ENCODE measurements at regions not wholly inside any gene's neighbourhood (a gene's known extent, or its start where the extent isn't known, plus 50 kb on each side); places are given as distances from the start of the nearest gene placed in this dataset.

DNA sequence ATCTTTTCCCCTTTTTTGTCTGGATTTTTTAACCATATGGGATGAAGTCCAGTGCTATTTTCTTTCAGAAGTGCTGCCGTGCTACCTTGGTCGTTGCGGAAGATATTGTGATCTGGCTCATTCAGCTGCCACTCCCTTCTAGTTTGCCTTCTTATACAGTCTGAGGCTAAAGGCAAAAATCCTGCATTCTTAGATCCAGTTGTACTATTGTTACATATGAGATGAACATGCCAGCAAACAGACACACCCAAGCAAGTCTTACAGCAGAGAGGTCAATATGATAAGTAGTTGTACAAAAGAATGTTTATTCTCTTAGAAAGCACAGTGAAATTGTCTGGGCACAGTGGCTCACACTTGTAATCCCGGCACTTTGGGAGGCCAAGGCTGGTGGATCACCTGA lies 108.0 kb upstream of the COX10 start:
- no peak for DNase-seq (ENCODE audit: low read depth)
- no peak overlapping the region for H3K4me3 ChIP-seq (ENCODE audit: low read depth, low read length)
- TF ChIP-seq, protein P1, sequence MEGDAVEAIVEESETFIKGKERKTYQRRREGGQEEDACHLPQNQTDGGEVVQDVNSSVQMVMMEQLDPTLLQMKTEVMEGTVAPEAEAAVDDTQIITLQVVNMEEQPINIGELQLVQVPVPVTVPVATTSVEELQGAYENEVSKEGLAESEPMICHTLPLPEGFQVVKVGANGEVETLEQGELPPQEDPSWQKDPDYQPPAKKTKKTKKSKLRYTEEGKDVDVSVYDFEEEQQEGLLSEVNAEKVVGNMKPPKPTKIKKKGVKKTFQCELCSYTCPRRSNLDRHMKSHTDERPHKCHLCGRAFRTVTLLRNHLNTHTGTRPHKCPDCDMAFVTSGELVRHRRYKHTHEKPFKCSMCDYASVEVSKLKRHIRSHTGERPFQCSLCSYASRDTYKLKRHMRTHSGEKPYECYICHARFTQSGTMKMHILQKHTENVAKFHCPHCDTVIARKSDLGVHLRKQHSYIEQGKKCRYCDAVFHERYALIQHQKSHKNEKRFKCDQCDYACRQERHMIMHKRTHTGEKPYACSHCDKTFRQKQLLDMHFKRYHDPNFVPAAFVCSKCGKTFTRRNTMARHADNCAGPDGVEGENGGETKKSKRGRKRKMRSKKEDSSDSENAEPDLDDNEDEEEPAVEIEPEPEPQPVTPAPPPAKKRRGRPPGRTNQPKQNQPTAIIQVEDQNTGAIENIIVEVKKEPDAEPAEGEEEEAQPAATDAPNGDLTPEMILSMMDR (IDR thresholded peaks at IDR 0.05; ENCODE audit: insufficient read depth, low read depth, low read length), result no peak

DNA sequence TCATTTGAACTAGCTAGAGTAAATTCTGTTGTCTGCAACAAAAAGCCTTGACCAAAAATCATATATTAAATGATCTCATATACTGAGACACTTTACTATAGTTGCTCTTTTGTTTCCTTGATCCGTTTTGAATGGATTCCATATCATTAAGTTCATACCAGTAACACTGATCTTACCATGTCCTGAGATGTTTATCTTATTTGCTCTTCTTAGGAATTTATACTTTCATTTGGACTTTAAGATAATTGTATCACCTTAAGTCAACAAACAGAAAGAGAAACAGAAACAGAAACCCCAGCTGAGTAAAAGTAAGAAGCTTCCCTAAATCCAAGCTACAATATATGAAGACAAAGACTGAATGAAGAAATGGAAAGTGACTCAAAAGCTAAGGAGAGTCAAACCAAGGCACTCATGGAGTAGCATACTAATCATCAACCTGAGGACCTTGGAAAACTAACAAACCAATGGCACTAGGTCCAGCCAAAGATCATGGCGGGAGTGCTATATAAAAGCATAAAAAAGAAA lies 106.5 kb upstream of the COX10 start:
- TF ChIP-seq, protein P1 (IDR thresholded peaks at IDR 0.05; ENCODE audit: insufficient read depth, low read depth, low read length), result no peak
- no peak overlapping the region for H3K4me3 ChIP-seq (ENCODE audit: low read depth, low read length)
- no peak for DNase-seq (ENCODE audit: low read depth)

DNA sequence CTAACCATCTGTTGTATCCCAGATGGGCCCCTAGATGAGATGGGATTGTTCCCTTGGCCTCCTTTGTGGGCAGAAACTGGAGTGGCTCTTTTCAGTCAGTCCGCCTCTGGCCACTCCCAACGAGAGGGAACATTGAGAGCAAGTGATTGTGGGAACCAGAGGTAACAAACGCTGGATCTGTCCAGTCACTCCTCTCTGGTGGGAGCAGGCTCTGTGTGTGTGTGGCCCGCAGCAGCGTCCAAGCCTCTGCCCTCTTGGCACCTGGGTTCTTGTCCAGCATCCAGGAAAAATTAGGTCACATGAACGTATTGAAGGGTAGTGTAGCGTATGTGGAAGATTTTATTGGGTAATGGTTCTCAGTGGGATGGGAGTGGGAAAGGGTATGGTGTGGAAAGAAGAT lies 101.9 kb upstream of the COX10 start:
- no peak for DNase-seq (ENCODE audit: low read depth)
- no peak overlapping the region for H3K4me3 ChIP-seq (ENCODE audit: low read depth, low read length)
- TF ChIP-seq, protein P1 (IDR thresholded peaks at IDR 0.05; ENCODE audit: insufficient read depth, low read depth, low read length), result no peak

DNA sequence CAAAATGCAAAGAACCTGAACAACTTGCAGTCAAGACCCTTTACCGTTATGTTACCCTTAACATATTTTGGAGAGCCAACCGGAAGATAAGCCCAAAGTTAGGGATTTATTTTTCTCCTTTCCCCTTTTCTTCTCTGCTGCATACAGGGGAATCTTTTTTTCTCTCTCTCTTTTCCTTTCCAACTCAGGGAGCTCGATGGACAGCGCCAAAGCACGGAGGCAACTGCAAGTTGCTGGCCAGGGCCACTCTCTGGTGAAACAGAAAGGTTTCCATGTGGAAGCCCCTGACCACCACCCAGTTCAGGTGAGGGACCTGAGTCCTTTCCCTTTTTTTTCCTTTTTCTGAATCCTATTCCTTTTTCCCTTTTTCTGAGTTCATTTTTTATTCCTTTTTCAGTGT lies 98.8 kb upstream of the COX10 start:
- no peak for DNase-seq (ENCODE audit: low read depth)
- TF ChIP-seq, protein P1 (IDR thresholded peaks at IDR 0.05; ENCODE audit: insufficient read depth, low read depth, low read length), result no peak
- no peak overlapping the region for H3K4me3 ChIP-seq (ENCODE audit: low read depth, low read length)

DNA sequence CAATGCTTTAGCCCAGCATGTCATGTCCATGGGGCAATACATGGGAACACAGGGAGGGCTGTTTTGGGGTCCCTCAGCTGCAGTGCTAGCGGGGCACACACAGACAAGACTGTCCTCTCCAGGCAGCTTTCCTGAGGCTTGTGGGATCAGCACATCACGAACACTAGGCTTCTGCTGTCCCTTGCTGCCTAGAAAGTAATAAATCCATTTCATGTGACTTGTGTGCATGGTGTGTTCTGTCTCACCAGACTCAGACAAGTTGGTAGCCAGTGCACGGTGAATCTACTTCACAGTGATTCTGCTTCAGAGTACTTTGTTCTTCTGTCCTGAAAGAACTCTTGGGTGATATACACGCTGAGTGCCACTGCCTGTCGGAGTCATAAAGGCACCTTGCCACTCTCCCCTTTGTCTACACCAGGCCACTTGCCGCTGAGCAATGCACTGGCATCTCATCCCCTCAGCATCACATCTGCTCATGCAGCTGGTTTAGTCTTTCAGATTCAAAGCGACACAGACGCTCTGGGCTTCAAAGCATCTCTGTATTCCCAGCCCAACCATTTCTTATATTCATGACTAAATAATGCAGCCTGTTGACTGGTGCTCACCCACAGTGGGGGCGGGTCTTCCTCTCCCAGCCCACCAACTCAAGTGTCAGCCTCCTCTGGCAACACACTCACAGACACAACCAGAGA lies 95.2 kb upstream of the COX10 start:
- TF ChIP-seq, protein P1 (IDR thresholded peaks at IDR 0.05; ENCODE audit: insufficient read depth, low read depth, low read length), result no peak
- DNase-seq (ENCODE audit: low read depth), result no peak
- H3K4me3 ChIP-seq (ENCODE audit: low read depth, low read length), result no peak overlapping the region

DNA sequence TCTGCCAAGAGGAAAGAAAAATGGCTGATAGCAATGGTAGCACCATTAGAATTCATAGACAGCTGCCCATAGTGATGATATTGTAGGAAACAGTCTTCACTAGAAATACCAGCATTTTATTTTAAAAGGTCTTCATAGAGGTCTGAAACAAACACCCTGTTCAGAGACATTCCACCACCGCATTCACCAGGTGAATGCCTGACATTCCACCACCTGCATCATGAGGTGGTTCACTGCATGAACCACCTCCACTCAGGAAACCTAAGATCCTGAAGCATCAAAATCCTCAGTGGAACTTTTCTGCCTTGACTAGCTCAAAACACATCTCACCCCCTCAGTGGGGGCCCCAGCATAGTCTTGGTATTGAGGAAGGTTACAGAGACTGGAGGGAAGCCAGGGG lies 91.5 kb upstream of the COX10 start:
- no peak overlapping the region for H3K4me3 ChIP-seq (ENCODE audit: low read depth, low read length)
- TF ChIP-seq, protein P1 (IDR thresholded peaks at IDR 0.05; ENCODE audit: insufficient read depth, low read depth, low read length), result no peak
- no peak for DNase-seq (ENCODE audit: low read depth)

DNA sequence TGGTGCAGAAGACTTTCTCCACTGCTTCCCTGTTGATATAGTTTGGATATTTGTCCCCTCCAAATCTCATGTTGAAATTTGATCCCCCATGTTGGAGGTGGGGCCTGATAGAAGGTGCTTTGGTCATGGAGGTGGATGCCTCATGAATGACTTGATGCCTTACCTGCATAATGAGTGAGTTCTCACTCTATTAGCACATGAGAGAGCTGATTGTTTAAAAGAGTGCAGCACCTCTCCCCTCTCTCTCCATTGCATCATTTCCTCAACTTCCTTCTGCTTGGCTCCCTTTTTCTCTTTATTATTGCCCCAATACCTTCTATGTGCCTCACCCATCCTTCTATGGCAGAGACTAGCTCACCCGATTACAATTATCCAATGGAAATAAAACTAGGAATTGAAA lies 90.8 kb upstream of the COX10 start:
- TF ChIP-seq, protein P1 (IDR thresholded peaks at IDR 0.05; ENCODE audit: insufficient read depth, low read depth, low read length), result no peak
- H3K4me3 ChIP-seq (ENCODE audit: low read depth, low read length), result no peak overlapping the region
- no peak for DNase-seq (ENCODE audit: low read depth)

Measured in fibroblast of villous mesenchyme (primary cell).